ENCODE measurements at regions not wholly inside any gene's neighbourhood (a gene's known extent, or its start where the extent isn't known, plus 50 kb on each side); places are given as distances from the start of the nearest gene placed in this dataset.

- no peak overlapping the region for H3K14ac ChIP-seq (ENCODE audit: insufficient read length)
- no peak overlapping the region for H2AFZ ChIP-seq (ENCODE audit: low read length)
- no peak overlapping the region for H4K91ac ChIP-seq (replicated peaks; ENCODE audit: insufficient read length, low read length)
- no peaks in the 10 kb centered on the region for H3K4me1 ChIP-seq (replicated peaks in 1 of 4; ENCODE audit: control insufficient read depth in 3 of 4, insufficient read depth in 4 of 4, low read length in 3 of 4)
- no peak for FAIRE-seq
- H3K9me3 ChIP-seq (ENCODE audit: insufficient read depth in 2 of 2, low read depth in 1 of 2, low read length in 1 of 2) = no peaks in the 10 kb centered on the region
- H2AK5ac ChIP-seq (ENCODE audit: low read depth, low read length) = no peak overlapping the region
- H2BK20ac ChIP-seq (ENCODE audit: low read length) = no peak overlapping the region
- H3K27me3 ChIP-seq (replicated peaks in 1 of 4; ENCODE audit: control insufficient read depth in 3 of 4, extremely low read depth in 1 of 4, insufficient read depth in 3 of 4, low read length in 3 of 4) = no peaks in the 10 kb centered on the region
- no peak overlapping the region for H3K4me3 ChIP-seq (ENCODE audit: extremely low read depth in 1 of 4, insufficient read depth in 2 of 4, low read depth in 3 of 4, low read length in 4 of 4)
- no peak overlapping the region for H2BK12ac ChIP-seq (ENCODE audit: low read depth, low read length)
- no peak overlapping the region for H2BK120ac ChIP-seq (replicated peaks; ENCODE audit: low read depth, low read length)
- H3K4me2 ChIP-seq (ENCODE audit: insufficient read depth in 1 of 2, low read depth in 2 of 2, low read length in 2 of 2) = no peak overlapping the region
- no peak overlapping the region for H2BK15ac ChIP-seq (ENCODE audit: low read length)
- no peak for DNase-seq (ENCODE audit: low read depth in 1 of 2, low spot score in 2 of 2)
- H4K8ac ChIP-seq (ENCODE audit: extremely low read depth, insufficient read depth, low read length) = no peak overlapping the region
- no peak overlapping the region for H3K9ac ChIP-seq (replicated peaks in 1 of 4; ENCODE audit: extremely low read depth in 1 of 4, low read depth in 3 of 4, low read length in 3 of 4)
- TF ChIP-seq KDM1A (IDR thresholded peaks at IDR 0.05; ENCODE audit: borderline replicate concordance, low read length) (no peak), ASH2L (IDR thresholded peaks at IDR 0.05; ENCODE audit: low read length) (no peak), EGR1 (IDR thresholded peaks at IDR 0.05; ENCODE audit: borderline replicate concordance, low read depth, low read length) (no peak), YY1 (IDR thresholded peaks at IDR 0.05; ENCODE audit: low read depth, low read length) (no peak), E2F6 (IDR thresholded peaks at IDR 0.05) (no peak), FOSL1 (IDR thresholded peaks at IDR 0.05; ENCODE audit: insufficient read depth, low read depth, low read length) (no peak), ATF3 (IDR thresholded peaks at IDR 0.05; ENCODE audit: insufficient read depth, low read depth, low read length) (no peak), TCF12 (IDR thresholded peaks at IDR 0.05; ENCODE audit: low read depth, low read length) (no peak), KDM4A (IDR thresholded peaks at IDR 0.05; ENCODE audit: low read depth, low read length, severe bottlenecking) (no peak), ZNF274 (IDR thresholded peaks at IDR 0.05; ENCODE audit: borderline replicate concordance, extremely low read depth, low read length) (no peak), BACH1 (IDR thresholded peaks at IDR 0.05; ENCODE audit: low read length) (no peak), RAD21 (IDR thresholded peaks at IDR 0.05 in 1 of 2, conservative IDR thresholded peaks at IDR 0.05 in 1 of 2; ENCODE audit: low read depth in 2 of 2, low read length in 2 of 2) (no peak), HDAC2 (IDR thresholded peaks at IDR 0.05; ENCODE audit: borderline replicate concordance in 1 of 2, low read depth in 2 of 2, low read length in 2 of 2) (no peak), RXRA (IDR thresholded peaks at IDR 0.05; ENCODE audit: insufficient read depth, low read depth, low read length) (no peak), CREB1 (IDR thresholded peaks at IDR 0.05) (no peak)
- H2BK5ac ChIP-seq (ENCODE audit: low read depth, low read length) = no peak overlapping the region
- H3K23ac ChIP-seq (ENCODE audit: insufficient read length) = no peak overlapping the region
- ChIA-PET CTCF (ENCODE audit: partially characterized antibody) (no interaction called here), POLR2A (ENCODE audit: partially characterized antibody) (no interaction called here)
- no peak overlapping the region for H3K4ac ChIP-seq (replicated peaks; ENCODE audit: insufficient read length, low read depth, low read length)
- no peak overlapping the region for H3K18ac ChIP-seq (ENCODE audit: extremely low read depth, low read length)
- no peaks in the 10 kb centered on the region for H3K23me2 ChIP-seq (ENCODE audit: low read depth, low read length)
- H4K20me1 ChIP-seq (replicated peaks in 1 of 2; ENCODE audit: control insufficient read depth in 1 of 2, insufficient read depth in 2 of 2, low read length in 2 of 2) = no peaks in the 10 kb centered on the region
- no peaks in the 10 kb centered on the region for H3K79me2 ChIP-seq (ENCODE audit: control insufficient read depth in 1 of 2, insufficient read depth in 2 of 2, low read length in 2 of 2)
- no peak overlapping the region for H3K27ac ChIP-seq (ENCODE audit: low read depth, low read length)
- no peaks in the 10 kb centered on the region for H3K79me1 ChIP-seq (ENCODE audit: low read depth, low read length)
- H3K56ac ChIP-seq (replicated peaks; ENCODE audit: insufficient read length, low read depth, low read length) = no peak overlapping the region
- H4K5ac ChIP-seq (ENCODE audit: insufficient read length, low read depth, low read length) = no peak overlapping the region
- no peaks in the 10 kb centered on the region for H3K36me3 ChIP-seq (ENCODE audit: control insufficient read depth in 2 of 4, insufficient read depth in 4 of 4, low read length in 3 of 4)
Measured at GRCh38 chr5:52282647-52283046, 505.1 kb upstream of the ITGA1 start.

Data from H1 (cell line).